HEK293T (cell line): ENCODE measurements at regions not wholly inside any gene's neighbourhood (a gene's known extent, or its start where the extent isn't known, plus 50 kb on each side); places are given as distances from the start of the nearest gene placed in this dataset.

Source experiments
- CTCF ChIA-PET: fragments of 350-600 bp; formaldehyde crosslinking; extraction: SDS; loops from one replicate; lab custom pipeline; 2021; ENCODE audit warnings: antibody characterized with exemption, inconsistent platforms; lab: Yijun Ruan, JAX
- POLR2A ChIA-PET: fragments of 350-600 bp; formaldehyde crosslinking; extraction: SDS; loops from one replicate; lab custom pipeline; 2020; ENCODE audit warnings: antibody characterized with exemption, inconsistent platforms; lab: Yijun Ruan, JAX
- DNase-seq: peaks from one replicate; pipeline ENCODE4 v3.0.0; 2012; ENCODE audit warnings: mixed read lengths; ENCODE audit errors: extremely low spot score
- ARNT ChIP-seq: fragments of 450-650 bp; IDR thresholded peaks from 2 replicates; pipeline ENCODE4 v1.6.1; 2017; ENCODE audit warnings: mild to moderate bottlenecking
- BHLHE40 ChIP-seq: fragments of 450-650 bp; IDR thresholded peaks from 2 replicates; pipeline ENCODE4 v1.6.1; 2016; ENCODE audit warnings: mild to moderate bottlenecking, moderate library complexity, borderline replicate concordance
- CTBP1 ChIP-seq: fragments of 450-650 bp; IDR thresholded peaks from 2 replicates; pipeline ENCODE4 v1.6.1; 2016; ENCODE audit warnings: borderline replicate concordance
- ELF4 ChIP-seq: fragments of 450-650 bp; IDR thresholded peaks from 2 replicates; pipeline ENCODE4 v1.6.1; 2017; ENCODE audit warnings: antibody characterized with exemption
- FOXA1 ChIP-seq: fragments of 450-650 bp; IDR thresholded peaks from 2 replicates; pipeline ENCODE4 v1.6.1; 2016; ENCODE audit warnings: mild to moderate bottlenecking
- FOXK2 ChIP-seq: fragments of 450-650 bp; IDR thresholded peaks from 2 replicates; pipeline ENCODE4 v1.6.1; 2016; ENCODE audit warnings: mild to moderate bottlenecking
- FOXM1 ChIP-seq: fragments of 450-650 bp; IDR thresholded peaks from 2 replicates; pipeline ENCODE4 v1.6.1; 2017; ENCODE audit warnings: mild to moderate bottlenecking, borderline replicate concordance
- HDGF ChIP-seq: fragments of 450-650 bp; IDR thresholded peaks from 2 replicates; pipeline ENCODE4 v1.6.1; 2017; ENCODE audit warnings: antibody characterized with exemption, borderline replicate concordance
- L3MBTL2 ChIP-seq: fragments of 450-650 bp; conservative IDR thresholded peaks from 2 replicates; pipeline ENCODE4 v1.6.1; 2016; ENCODE audit warnings: mild to moderate bottlenecking
- LEF1 ChIP-seq: fragments of 450-650 bp; IDR thresholded peaks from 2 replicates; pipeline ENCODE4 v1.6.1; 2017; ENCODE audit warnings: mild to moderate bottlenecking, borderline replicate concordance
- NFRKB ChIP-seq: fragments of 450-650 bp; IDR thresholded peaks from 2 replicates; pipeline ENCODE4 v1.6.1; 2016; ENCODE audit warnings: mild to moderate bottlenecking, moderate library complexity
- SP1 ChIP-seq: fragments of 450-650 bp; IDR thresholded peaks from 2 replicates; pipeline ENCODE4 v1.6.1; 2017
- SUZ12 ChIP-seq: fragments of 450-650 bp; IDR thresholded peaks from 2 replicates; pipeline ENCODE4 v1.6.1; 2016; ENCODE audit warnings: mild to moderate bottlenecking
- TARDBP ChIP-seq: fragments of 450-650 bp; IDR thresholded peaks from 2 replicates; pipeline ENCODE4 v1.6.1; 2016
- ZNF384 ChIP-seq: fragments of 450-650 bp; IDR thresholded peaks from 2 replicates; pipeline ENCODE4 v1.6.1; 2016
- TF ChIP-seq, protein P1 (sequence below): fragments of 450-650 bp; IDR thresholded peaks from 2 replicates; pipeline ENCODE4 v1.6.1; 2016

- ChIA-PET CTCF (no interaction called here), POLR2A (no interaction called here)
- DNase-seq = no peak
- no peak for TF ChIP-seq FOXM1
- TF ChIP-seq L3MBTL2 = no peak
- no peak for TF ChIP-seq ARNT
These were observed 177.9 kb downstream of the PCSK1 start for GRCh38 chr5:96254980-96255691.

DNA sequence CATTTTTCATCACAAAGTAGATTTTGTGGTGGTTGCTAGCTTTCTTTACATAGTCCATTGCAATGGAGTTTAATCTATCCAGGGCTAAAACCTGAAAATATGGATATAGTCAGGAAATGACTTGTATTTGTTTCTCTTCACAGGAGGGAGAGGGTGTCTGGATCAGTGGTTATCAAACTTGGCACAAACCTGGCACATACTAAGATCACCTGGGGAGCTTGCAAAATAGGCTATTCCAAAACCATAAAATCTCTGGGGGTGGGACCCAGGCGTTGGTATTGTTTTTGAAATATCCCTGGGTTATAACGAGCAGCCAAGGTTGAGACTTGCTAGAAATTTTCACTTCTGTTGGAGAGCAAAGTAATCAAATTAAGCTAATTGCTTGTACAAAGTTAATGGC, 179.9 kb downstream of the PCSK1 start:
- POLR2A ChIA-PET = no interaction called here
- no peak for TF ChIP-seq FOXM1
- CTCF ChIA-PET = no interaction called here
- no peak for DNase-seq

DNA sequence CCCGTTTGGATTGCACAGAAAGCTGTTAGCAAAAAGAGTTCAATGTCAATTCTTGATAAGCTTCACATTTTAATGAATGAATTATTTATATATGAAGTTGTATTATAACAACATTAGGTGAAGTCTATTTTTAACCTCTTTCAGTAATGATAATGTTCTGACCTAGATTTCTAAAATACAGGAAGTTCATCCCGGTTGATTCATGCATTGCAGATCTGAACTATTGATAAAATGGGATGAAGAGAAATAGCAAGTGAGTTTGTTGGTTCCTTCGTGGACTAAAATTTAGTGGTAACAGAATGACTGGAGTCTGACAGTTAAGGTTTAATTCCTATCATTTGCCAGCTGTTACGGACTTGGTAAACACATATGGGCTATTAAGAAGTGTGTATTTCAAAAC, 180.5 kb downstream of the PCSK1 start:
- ChIA-PET CTCF (no interaction called here), POLR2A (no interaction called here)
- no peak for DNase-seq
- TF ChIP-seq ZNF384 = no peak
- no peak for TF ChIP-seq NFRKB
- TF ChIP-seq ARNT = no peak
- no peak for TF ChIP-seq SUZ12
- TF ChIP-seq L3MBTL2 = no peak
- no peak for TF ChIP-seq FOXK2
- no peak for TF ChIP-seq ELF4
- TF ChIP-seq, protein P1, sequence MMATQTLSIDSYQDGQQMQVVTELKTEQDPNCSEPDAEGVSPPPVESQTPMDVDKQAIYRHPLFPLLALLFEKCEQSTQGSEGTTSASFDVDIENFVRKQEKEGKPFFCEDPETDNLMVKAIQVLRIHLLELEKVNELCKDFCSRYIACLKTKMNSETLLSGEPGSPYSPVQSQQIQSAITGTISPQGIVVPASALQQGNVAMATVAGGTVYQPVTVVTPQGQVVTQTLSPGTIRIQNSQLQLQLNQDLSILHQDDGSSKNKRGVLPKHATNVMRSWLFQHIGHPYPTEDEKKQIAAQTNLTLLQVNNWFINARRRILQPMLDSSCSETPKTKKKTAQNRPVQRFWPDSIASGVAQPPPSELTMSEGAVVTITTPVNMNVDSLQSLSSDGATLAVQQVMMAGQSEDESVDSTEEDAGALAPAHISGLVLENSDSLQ = no peak
- TF ChIP-seq FOXM1 = no peak
- TF ChIP-seq HDGF = no peak
- no peak for TF ChIP-seq BHLHE40
- no peak for TF ChIP-seq FOXA1
- TF ChIP-seq CTBP1 = no peak
- TF ChIP-seq TARDBP = no peak
- TF ChIP-seq LEF1 = no peak
- TF ChIP-seq SP1 = no peak

- POLR2A ChIA-PET = no interaction called here
- CTCF ChIA-PET = no interaction called here
- DNase-seq = no peak
- TF ChIP-seq, protein P1 = no peak
- TF ChIP-seq FOXK2 (no peak), ARNT (no peak), SUZ12 (no peak), CTBP1 (no peak), FOXM1 (no peak), HDGF (no peak)
These were observed 182.3 kb downstream of the PCSK1 start for GRCh38 chr5:96250782-96251181.

- TF ChIP-seq HDGF (no peak), BHLHE40 (no peak), NFRKB (no peak)
- ChIA-PET POLR2A (no interaction called here), CTCF (no interaction called here)
- DNase-seq = no peak
These were observed 184.9 kb downstream of the PCSK1 start for GRCh38 chr5:96248131-96248530.

- ChIA-PET POLR2A (no interaction called here), CTCF (no interaction called here)
- TF ChIP-seq FOXM1 (no peak), BHLHE40 (no peak), LEF1 (no peak), NFRKB (no peak), ZNF384 (no peak), CTBP1 (no peak), ARNT (no peak), FOXA1 (no peak), SP1 (no peak), HDGF (no peak), FOXK2 (no peak), TARDBP (no peak), ELF4 (no peak), L3MBTL2 (no peak), SUZ12 (no peak)
- TF ChIP-seq, protein P1 = no peak
- DNase-seq = no peak
These were observed 185.3 kb downstream of the PCSK1 start for GRCh38 chr5:96247708-96248107.

- CTCF ChIA-PET = no interaction called here
- TF ChIP-seq TARDBP (no peak), NFRKB (no peak), FOXA1 (no peak), CTBP1 (no peak)
- no peak for DNase-seq
- POLR2A ChIA-PET = no interaction called here
These were observed 185.8 kb downstream of the PCSK1 start for GRCh38 chr5:96247097-96247701.
